ENCODE measurements at regions not wholly inside any gene's neighbourhood (a gene's known extent, or its start where the extent isn't known, plus 50 kb on each side); places are given as distances from the start of the nearest gene placed in this dataset.
"Not testable (repeated sequence)": the region's sequence is repeated elsewhere in the genome, so short reads cannot be mapped to it uniquely, and the experiment has no call there.

GRCh38 chr12:85433148-85433547 lies 153.1 kb downstream of the ALX1 start:
- DNase-seq: not testable (repeated sequence)

DNA sequence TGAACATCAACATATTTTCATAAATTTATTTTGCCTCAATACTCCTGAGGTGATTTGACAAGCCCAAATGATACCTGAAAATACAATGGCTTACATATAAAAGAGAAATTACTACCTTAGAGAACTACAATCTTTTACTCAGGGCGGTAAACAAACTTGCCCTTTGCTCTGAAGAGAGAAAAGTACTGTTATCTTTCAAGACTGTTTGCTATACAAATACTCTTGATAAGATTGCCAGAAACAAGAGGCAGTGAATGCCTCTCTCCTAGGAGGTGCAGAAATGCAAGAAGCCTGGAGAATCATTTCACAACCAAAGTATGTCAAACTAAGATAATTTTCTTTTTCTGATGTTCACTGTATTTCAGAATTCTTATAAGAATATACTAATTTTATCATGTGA lies 160.3 kb downstream of the ALX1 start:
- DNase-seq: no peak

- no peak for DNase-seq
Measured at GRCh38 chr12:85441025-85441424, 161.0 kb downstream of the ALX1 start.

GRCh38 chr12:85441741-85442140 lies 161.7 kb downstream of the ALX1 start:
- no peak for DNase-seq

DNA sequence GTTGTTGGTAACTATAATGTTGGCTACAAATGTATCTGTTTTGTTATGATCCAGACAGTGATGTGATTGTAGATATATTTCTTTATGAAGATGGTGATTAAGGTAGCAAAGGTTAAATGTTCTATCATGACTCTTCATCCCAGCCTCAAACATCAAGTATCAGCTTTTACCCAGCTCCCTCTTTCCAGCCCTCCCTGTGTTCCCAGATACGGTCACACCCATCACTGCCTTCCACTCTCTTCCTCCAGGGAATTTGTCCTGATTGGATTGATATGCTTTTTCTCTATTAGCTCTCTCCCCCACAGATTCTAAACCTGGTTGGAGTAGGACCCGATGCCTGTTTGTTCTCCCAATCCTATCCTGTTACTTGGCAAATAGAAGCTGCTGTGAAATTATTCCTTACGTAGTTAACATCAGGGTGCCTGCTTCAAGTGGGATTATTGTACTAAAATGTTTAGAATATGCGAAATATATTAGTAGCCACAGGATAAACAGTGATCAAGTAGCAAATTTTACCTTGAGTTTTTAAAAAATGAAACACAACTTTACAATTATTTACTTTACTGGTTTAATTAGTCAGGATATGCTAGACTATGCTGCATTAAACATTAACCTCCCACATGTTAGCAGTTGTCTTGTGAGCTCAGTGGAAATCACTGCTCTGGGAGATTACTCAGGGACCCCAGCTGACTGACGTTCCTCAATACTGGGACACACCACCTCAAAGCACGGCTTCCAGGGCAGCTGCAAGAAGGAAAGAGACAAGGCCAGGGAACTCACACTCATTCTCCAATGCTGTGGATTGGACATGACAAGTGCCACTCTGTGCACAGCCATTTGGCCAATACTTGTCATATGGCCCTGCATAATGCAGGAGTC lies 165.3 kb downstream of the ALX1 start:
- DNase-seq: no peak

DNA sequence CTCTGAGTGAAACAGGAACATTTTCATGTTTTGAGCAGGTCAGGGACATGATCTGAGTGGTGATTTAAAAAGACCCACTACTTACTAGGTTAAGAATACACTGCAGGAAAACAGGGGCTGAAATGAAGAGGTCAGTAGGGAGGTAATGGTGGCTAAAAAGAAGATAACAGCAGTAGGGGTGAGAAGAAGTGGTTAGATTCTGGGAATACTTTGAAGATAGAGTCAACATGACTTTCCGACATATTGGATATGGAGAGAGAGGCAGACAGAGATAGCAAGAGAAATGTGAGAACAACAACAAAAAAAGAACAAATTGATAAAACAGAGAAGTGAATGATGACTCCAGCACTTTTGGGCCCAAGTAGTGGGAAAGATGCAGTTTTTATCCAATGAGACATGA lies 168.0 kb downstream of the ALX1 start:
- DNase-seq: no peak

DNA sequence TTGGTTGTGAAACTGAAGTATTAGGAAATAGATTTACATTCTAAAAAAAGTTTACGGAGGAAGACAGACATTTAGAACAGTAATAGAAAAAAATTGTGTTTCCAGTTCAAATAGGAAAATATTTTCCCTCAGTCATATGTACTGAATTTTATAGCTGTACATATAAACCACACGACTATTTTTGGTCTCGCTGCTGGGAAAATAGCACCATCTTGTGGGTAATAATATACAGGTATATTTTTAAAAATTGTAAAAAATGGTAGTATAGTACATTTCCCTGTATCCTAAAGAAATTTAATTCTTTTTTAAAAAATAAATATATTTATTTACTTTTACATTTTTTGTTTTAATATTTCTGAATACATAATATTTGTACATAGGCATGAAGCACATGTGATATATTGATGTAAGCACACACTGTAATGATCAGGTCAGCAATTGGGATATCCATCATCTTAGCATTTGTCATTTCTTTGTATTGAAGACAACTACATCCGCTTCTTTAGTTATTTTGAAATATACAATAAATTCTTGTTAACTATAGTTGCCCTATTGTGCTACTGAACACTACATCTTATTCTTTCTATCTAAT lies 168.6 kb downstream of the ALX1 start:
- no peak for DNase-seq

GRCh38 chr12:85457016-85457415 lies 177.0 kb downstream of the ALX1 start:
- no peak for DNase-seq

DNA sequence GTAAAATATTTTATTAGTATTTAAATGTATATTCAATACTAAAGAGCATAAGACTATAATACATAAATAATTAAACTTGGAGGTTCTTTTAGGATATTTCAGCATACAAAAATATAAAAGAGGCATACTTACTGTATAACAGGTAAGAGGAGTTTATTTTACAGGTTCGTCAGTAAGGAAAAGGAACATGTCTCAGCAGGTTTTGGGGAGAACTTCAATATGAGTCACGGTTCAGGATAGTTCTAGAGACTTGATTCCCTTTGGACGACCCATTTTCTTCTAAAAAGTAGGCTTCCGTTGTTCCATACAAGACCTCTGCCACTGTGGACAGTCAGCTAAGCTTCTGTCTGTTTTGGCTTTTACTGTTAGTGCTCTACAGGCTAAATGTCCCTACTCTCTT lies 181.1 kb downstream of the ALX1 start:
- DNase-seq: no peak

DNA sequence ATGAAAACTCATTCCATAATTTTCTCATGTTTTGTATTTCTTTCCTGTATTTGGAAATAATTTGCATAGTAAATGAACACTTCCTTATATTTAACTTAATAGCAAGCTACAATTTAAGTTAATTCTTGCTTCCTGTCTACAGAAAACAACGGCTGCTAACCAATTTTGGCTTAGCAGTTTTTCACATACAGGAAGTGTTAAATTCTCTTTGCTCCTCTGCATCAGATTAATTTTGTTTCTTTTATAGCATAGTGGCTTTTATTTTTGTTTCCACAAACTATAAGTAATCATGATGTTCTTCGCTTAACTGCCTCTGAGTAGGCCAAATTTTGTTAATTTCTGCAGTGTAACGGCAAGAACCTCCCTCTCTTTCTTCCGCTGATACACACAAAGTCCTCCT lies 182.9 kb downstream of the ALX1 start:
- DNase-seq: no peak

DNA sequence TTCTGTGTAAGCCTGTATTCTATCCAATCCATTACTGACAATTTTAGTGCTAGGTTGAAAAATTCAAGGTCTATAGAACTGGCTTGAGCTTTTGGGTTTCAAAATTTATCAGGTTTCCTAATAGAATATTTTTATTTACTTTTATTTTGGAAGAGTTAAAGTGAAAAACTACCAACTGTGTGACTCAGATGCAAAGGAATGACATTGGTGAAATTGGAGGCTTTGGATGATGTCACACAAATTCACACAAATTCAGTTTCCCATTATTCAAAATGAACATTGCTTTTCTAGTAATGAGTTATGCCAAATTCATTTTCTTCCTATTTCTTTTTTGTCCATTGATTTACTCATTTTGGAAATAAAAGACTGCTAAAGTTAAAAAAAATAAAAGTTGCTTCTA lies 186.9 kb downstream of the ALX1 start:
- DNase-seq: no peak

GRCh38 chr12:85468356-85469157 lies 188.5 kb downstream of the ALX1 start:
- DNase-seq: peak; percentile 4

GRCh38 chr12:85469158-85470086 lies 189.4 kb downstream of the ALX1 start:
- not testable (repeated sequence) for DNase-seq

DNA sequence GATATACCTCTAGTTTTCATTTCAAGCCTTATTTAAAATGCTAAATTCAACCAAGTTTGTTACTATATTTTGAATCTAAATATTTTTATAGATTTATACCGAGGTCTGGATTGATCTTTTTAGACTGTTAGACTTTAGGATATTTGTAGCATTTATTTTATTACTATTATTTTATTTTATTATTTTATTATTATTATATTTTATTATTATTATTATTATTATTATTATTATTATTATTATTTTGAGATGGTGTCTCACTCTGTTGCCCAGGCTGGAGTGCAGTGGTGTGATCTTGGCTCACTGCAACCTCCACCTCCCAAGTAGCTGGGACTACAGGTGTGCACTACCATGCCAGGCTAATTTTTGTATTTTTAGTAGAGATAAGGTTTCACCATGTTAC lies 195.3 kb downstream of the ALX1 start:
- DNase-seq: not testable (repeated sequence)

- DNase-seq: no peak
Measured at GRCh38 chr12:85476756-85477155, 196.7 kb downstream of the ALX1 start.

- no peak for DNase-seq
Measured at GRCh38 chr12:85484387-85484786, 204.4 kb downstream of the ALX1 start.

DNA sequence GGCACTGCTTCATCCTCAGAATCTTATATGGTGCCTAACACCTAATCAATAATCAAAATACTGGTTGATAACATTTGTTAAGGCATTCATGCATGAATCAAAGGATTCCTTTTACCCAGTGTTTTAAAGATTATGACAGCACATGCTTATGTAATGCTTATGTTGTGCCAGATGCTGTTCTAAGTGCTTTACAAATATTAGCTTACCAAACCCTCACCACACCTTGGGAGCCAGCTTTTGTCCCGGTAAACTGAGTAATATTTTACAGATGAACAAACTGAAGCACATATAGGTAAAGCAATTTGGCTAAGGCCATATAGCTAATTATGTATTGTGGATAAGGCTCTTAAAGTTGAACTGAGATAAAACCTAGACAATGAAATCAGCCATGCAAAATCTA lies 209.2 kb downstream of the ALX1 start:
- DNase-seq: no peak

DNA sequence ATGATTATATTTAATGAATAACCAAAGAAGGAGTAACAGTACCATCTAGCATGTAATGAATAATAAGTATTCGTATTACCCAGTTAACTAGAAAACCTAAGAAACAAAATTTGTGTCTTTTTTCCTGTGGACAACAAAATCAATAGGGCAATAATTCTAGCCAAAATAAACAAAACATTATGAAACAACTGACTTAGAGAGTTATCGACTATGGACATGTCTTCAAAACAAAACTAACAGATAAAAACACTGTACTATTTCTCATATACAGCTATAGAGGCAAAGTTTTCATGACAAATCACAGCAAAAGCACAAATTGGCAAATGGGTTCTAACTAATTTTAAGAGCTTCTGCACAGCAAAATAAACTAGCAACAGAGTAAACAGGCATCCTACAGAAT lies 224.1 kb downstream of the ALX1 start:
- DNase-seq: no peak

DNA sequence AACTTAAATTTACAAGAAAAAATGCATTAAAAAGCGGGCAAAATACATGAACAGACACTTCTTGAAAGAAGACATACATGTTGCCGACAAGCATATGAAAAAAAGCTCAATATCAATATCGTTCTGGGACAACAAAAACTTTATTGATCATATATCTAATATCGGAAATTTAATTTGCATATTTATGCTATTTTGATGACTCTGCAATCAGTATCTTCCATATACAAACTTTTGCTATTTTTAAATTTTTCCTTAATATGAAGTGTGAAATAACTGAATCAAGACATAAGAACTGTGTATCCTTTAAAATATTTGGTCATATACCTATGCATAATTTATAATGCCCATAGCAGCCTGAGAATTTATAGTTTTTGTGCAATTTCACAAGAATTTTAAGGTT lies 224.6 kb downstream of the ALX1 start:
- no peak for DNase-seq

GRCh38 chr12:85507456-85507855 lies 227.4 kb downstream of the ALX1 start:
- DNase-seq: no peak

- no peak for DNase-seq
Measured at GRCh38 chr12:85509081-85509856, 229.2 kb downstream of the ALX1 start.

DNA sequence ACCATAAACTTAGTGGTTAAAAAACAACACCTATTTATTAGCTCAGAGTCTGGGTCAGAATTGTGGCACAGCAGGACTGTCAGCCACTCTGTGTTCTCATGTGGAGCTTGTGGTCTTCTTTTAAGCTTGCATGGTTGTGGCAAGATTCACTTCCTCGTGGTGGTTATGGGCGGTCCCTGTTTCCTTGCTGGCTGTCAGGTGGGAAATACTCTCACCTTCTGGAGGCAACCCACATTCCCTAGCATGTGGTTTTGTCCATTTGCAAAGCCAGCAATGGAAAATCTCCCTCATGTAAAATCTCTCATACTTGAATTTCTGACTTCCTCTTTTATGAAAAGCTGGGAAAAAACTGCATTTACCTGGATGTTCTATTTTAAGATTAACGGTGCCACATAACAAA lies 229.8 kb downstream of the ALX1 start:
- DNase-seq: no peak
